ENCODE measurements at regions not wholly inside any gene's neighbourhood (a gene's known extent, or its start where the extent isn't known, plus 50 kb on each side); places are given as distances from the start of the nearest gene placed in this dataset.

DNA sequence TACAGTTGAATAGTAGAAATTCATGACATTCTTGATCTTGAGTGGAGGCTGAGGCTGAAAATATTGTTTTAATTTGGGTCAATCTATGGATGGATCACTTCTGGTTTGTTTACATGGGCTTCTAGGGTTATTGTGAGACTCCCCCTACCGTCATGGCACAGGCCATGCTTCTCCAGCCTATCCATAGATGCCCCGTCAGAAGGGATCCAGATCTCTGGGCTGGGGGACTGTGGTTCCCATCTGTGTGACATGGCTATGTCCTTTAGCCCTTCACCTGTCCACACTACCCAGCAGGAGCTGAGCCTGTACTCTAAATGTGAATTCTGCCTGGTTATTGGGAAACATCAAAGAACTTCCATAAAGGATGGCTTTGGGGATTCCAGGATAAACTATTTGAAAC is 160.4 kb downstream of the ABCC12 start:
- Histone ChIP-seq H3K4me3 (replicated peaks in 1 of 3; ENCODE audit: insufficient read depth in 1 of 3, low read depth in 2 of 3, low read length in 3 of 3) (no peak overlapping the region), H3K9me3 (ENCODE audit: low read length) (peaks cover 5% of the 10 kb centered on the region; the same call in 1 of the 2 replicates), H3K27ac (ENCODE audit: extremely low read length, insufficient read depth, low read length) (no peak overlapping the region), H3K9ac (ENCODE audit: insufficient read depth, low read depth, low read length) (no peak overlapping the region), H3K4me1 (ENCODE audit: insufficient read depth, low read length) (no peaks in the 10 kb centered on the region), H3K36me3 (replicated peaks in 1 of 2; ENCODE audit: control insufficient read depth in 1 of 2, insufficient read depth in 2 of 2, low read length in 2 of 2) (no peaks in the 10 kb centered on the region), H3K4me2 (ENCODE audit: low read depth, low read length) (no peak overlapping the region), H3K79me2 (ENCODE audit: insufficient read depth, low read length) (no peaks in the 10 kb centered on the region), H4K20me1 (ENCODE audit: insufficient read depth, low read length) (no peaks in the 10 kb centered on the region), H2AFZ (ENCODE audit: low read length) (no peak overlapping the region), H3K27me3 (ENCODE audit: control insufficient read depth in 1 of 2, insufficient read depth in 2 of 2, low read length in 2 of 2) (no peaks in the 10 kb centered on the region; a peak in 1 of 5 replicates)
- ChIA-PET CTCF (ENCODE audit: low intra/inter-chr PET ratio, low total read pairs) (interaction anchor here (1.0 kb wide), 1 partner anchor 854 kb away, joined by 4 read pairs; no protein-coding TSS in a partner anchor), POLR2A (no interaction called here)
- TF ChIP-seq STAG1 (CRISPR knock-in tag; IDR thresholded peaks at IDR 0.05) (peak; percentile 35), FOXA1 (IDR thresholded peaks at IDR 0.05) (no peak), FOXA1 (CRISPR knock-in tag; IDR thresholded peaks at IDR 0.05) (peak; percentile 9; the same call in 1 of the 2 replicates), ZFP82 (CRISPR knock-in tag; IDR thresholded peaks at IDR 0.05; ENCODE audit: borderline replicate concordance) (no peak), HNRNPL (IDR thresholded peaks at IDR 0.05; ENCODE audit: low read depth, low read length) (no peak)
- TF ChIP-seq, protein P1, sequence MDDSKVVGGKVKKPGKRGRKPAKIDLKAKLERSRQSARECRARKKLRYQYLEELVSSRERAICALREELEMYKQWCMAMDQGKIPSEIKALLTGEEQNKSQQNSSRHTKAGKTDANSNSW (CRISPR knock-in tag; IDR thresholded peaks at IDR 0.05; ENCODE audit: borderline replicate concordance), result no peak
- TF ChIP-seq, protein P2, sequence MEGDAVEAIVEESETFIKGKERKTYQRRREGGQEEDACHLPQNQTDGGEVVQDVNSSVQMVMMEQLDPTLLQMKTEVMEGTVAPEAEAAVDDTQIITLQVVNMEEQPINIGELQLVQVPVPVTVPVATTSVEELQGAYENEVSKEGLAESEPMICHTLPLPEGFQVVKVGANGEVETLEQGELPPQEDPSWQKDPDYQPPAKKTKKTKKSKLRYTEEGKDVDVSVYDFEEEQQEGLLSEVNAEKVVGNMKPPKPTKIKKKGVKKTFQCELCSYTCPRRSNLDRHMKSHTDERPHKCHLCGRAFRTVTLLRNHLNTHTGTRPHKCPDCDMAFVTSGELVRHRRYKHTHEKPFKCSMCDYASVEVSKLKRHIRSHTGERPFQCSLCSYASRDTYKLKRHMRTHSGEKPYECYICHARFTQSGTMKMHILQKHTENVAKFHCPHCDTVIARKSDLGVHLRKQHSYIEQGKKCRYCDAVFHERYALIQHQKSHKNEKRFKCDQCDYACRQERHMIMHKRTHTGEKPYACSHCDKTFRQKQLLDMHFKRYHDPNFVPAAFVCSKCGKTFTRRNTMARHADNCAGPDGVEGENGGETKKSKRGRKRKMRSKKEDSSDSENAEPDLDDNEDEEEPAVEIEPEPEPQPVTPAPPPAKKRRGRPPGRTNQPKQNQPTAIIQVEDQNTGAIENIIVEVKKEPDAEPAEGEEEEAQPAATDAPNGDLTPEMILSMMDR (CRISPR knock-in tag; IDR thresholded peaks at IDR 0.05), result peak; percentile 40
- peak; percentile 67 for ATAC-seq
- no TSS peak for BruUV-seq (replicated peaks)
- intact Hi-C loops (cut with micrococcal nuclease; ENCODE audit: unreplicated experiment) (loop anchor here (1.0 kb wide), 1 partner anchor 854 kb away; no protein-coding TSS in a partner anchor), in situ Hi-C loops (cut with HindIII; ENCODE audit: extremely low pct_ligation_motif_present, low pct_unique_long_range_greater_than_20kb) (no loop called here)
- WGBS (ENCODE audit: low lambda C conversion rate), result 4% methylated on average over 2 of the region's 2 CpGs
- FAIRE-seq, result no peak
- no peak for DNase-seq (ENCODE audit: low spot score)

DNA sequence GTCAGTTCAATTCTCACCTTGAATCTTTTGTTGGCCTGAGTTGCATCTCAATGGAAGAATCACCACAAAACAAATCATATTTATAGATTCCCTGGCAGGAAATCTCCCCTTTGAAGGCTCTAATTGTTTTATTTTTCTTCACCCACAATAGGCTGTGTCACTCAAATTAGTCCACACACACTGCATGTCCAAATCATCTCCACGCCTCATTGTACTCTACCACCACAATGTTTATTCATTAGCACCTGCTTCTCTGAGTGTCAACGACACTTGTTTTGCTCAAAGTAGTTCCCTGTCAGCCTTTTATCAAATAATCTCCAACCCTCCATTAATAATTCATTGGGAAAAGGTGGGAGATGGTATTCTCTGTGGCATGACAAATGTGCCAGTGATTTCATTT is 164.3 kb downstream of the ABCC12 start:
- Histone ChIP-seq H3K4me2 (ENCODE audit: low read depth, low read length) (no peak overlapping the region), H3K27me3 (ENCODE audit: control insufficient read depth in 1 of 2, insufficient read depth in 2 of 2, low read length in 2 of 2) (no peaks in the 10 kb centered on the region; a peak in 1 of 5 replicates), H3K27ac (ENCODE audit: extremely low read length, insufficient read depth, low read length) (no peak overlapping the region), H3K9ac (ENCODE audit: insufficient read depth, low read depth, low read length) (no peak overlapping the region), H3K4me1 (ENCODE audit: insufficient read depth, low read length) (no peaks in the 10 kb centered on the region), H3K9me3 (ENCODE audit: low read length) (peaks cover 7% of the 10 kb centered on the region; the same call in 1 of the 2 replicates), H3K36me3 (replicated peaks in 1 of 2; ENCODE audit: control insufficient read depth in 1 of 2, insufficient read depth in 2 of 2, low read length in 2 of 2) (no peaks in the 10 kb centered on the region), H3K4me3 (replicated peaks in 1 of 3; ENCODE audit: insufficient read depth in 1 of 3, low read depth in 2 of 3, low read length in 3 of 3) (no peak overlapping the region), H4K20me1 (ENCODE audit: insufficient read depth, low read length) (no peaks in the 10 kb centered on the region), H3K79me2 (ENCODE audit: insufficient read depth, low read length) (no peaks in the 10 kb centered on the region), H2AFZ (ENCODE audit: low read length) (no peak overlapping the region)
- FAIRE-seq (no peak), ATAC-seq (no peak), DNase-seq (ENCODE audit: low spot score) (no peak)
- intact Hi-C loops (cut with micrococcal nuclease; ENCODE audit: unreplicated experiment) (no loop called here), in situ Hi-C loops (cut with HindIII; ENCODE audit: extremely low pct_ligation_motif_present, low pct_unique_long_range_greater_than_20kb) (no loop called here)
- ChIA-PET POLR2A (no interaction called here), CTCF (ENCODE audit: low intra/inter-chr PET ratio, low total read pairs) (no interaction called here)
- 3% methylated on average over 2 of the region's 2 CpGs for WGBS (ENCODE audit: low lambda C conversion rate)
- no TSS peak for BruUV-seq (replicated peaks)
- TF ChIP-seq SOX13 (IDR thresholded peaks at IDR 0.05) (no peak), SOX13 (CRISPR knock-in tag; conservative IDR thresholded peaks at IDR 0.05 in 1 of 2, IDR thresholded peaks at IDR 0.05 in 1 of 2) (no peak), RBFOX2 (IDR thresholded peaks at IDR 0.05; ENCODE audit: low read depth, low read length) (no peak), LCORL (IDR thresholded peaks at IDR 0.05) (no peak), LCORL (CRISPR knock-in tag; IDR thresholded peaks at IDR 0.05) (no peak), ZNF543 (CRISPR knock-in tag; IDR thresholded peaks at IDR 0.05) (no peak), ZNF792 (CRISPR knock-in tag; IDR thresholded peaks at IDR 0.05) (no peak), CBX2 (IDR thresholded peaks at IDR 0.05; ENCODE audit: low read depth, low read length) (no peak), CBX2 (CRISPR knock-in tag; IDR thresholded peaks at IDR 0.05; ENCODE audit: low read depth) (no peak), SRSF1 (optimal IDR thresholded peaks at IDR 0.05; ENCODE audit: low read depth, low read length) (no peak)
- TF ChIP-seq, protein P3, sequence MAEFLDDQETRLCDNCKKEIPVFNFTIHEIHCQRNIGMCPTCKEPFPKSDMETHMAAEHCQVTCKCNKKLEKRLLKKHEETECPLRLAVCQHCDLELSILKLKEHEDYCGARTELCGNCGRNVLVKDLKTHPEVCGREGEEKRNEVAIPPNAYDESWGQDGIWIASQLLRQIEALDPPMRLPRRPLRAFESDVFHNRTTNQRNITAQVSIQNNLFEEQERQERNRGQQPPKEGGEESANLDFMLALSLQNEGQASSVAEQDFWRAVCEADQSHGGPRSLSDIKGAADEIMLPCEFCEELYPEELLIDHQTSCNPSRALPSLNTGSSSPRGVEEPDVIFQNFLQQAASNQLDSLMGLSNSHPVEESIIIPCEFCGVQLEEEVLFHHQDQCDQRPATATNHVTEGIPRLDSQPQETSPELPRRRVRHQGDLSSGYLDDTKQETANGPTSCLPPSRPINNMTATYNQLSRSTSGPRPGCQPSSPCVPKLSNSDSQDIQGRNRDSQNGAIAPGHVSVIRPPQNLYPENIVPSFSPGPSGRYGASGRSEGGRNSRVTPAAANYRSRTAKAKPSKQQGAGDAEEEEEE (CRISPR knock-in tag; IDR thresholded peaks at IDR 0.05; ENCODE audit: borderline replicate concordance), result no peak
